ENCODE measurements at regions not wholly inside any gene's neighbourhood (a gene's known extent, or its start where the extent isn't known, plus 50 kb on each side); places are given as distances from the start of the nearest gene placed in this dataset.

DNA sequence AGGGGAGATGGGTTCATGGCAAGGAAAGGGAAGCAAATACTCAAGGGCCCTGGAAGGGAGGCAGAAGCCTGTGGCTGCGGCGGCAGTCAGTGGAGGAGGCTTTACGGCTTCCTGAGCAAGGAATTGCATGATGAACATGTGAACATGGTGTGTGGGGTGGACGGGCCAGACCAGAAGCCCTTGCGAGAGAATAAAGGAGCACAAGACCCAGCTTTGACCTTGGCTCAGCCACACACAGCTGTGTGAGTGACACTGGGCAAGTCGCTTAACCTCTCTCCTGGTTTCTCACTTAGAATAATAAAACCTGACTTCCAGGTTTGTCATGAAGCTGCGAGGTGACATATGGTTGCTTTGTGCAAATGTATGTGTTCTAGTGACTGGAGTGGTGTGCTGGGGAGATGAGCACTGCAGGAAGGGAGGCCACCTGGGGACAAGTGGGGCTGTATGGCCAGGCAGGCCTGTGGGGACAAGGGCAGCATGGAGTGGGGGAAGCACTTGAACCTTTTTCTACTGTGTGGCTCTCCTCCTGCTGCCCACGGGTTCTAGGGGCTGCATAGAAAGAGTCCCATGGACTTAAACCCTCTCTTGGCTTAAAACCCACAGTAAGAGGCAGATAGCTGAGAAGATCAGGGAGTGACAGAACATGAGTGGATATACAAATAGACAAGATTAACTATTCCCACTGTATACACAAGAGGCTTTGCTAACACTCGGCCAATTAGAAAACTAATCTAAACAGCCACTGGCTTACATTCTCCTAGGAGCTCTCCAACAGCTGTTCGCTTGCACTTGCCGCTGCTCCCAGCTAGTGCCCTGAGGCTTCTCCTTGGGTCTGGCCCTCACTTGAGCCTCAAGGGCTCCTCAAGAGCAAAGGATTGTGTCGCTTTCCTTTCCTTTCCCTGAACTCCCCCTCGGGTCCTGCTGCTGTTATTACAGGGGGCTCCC lies 67.3 kb upstream of the CDON start:
- TF ChIP-seq, protein P1, sequence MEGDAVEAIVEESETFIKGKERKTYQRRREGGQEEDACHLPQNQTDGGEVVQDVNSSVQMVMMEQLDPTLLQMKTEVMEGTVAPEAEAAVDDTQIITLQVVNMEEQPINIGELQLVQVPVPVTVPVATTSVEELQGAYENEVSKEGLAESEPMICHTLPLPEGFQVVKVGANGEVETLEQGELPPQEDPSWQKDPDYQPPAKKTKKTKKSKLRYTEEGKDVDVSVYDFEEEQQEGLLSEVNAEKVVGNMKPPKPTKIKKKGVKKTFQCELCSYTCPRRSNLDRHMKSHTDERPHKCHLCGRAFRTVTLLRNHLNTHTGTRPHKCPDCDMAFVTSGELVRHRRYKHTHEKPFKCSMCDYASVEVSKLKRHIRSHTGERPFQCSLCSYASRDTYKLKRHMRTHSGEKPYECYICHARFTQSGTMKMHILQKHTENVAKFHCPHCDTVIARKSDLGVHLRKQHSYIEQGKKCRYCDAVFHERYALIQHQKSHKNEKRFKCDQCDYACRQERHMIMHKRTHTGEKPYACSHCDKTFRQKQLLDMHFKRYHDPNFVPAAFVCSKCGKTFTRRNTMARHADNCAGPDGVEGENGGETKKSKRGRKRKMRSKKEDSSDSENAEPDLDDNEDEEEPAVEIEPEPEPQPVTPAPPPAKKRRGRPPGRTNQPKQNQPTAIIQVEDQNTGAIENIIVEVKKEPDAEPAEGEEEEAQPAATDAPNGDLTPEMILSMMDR (conservative IDR thresholded peaks at IDR 0.05; ENCODE audit: low read depth in 2 of 2) = no peak
- no peak for TF ChIP-seq EZH2 (IDR thresholded peaks at IDR 0.05; ENCODE audit: low read depth, unreplicated experiment)
